ENCODE measurements at regions not wholly inside any gene's neighbourhood (a gene's known extent, or its start where the extent isn't known, plus 50 kb on each side); places are given as distances from the start of the nearest gene placed in this dataset.
"Not testable (repeated sequence)": the region's sequence is repeated elsewhere in the genome, so short reads cannot be mapped to it uniquely, and the experiment has no call there.

DNA sequence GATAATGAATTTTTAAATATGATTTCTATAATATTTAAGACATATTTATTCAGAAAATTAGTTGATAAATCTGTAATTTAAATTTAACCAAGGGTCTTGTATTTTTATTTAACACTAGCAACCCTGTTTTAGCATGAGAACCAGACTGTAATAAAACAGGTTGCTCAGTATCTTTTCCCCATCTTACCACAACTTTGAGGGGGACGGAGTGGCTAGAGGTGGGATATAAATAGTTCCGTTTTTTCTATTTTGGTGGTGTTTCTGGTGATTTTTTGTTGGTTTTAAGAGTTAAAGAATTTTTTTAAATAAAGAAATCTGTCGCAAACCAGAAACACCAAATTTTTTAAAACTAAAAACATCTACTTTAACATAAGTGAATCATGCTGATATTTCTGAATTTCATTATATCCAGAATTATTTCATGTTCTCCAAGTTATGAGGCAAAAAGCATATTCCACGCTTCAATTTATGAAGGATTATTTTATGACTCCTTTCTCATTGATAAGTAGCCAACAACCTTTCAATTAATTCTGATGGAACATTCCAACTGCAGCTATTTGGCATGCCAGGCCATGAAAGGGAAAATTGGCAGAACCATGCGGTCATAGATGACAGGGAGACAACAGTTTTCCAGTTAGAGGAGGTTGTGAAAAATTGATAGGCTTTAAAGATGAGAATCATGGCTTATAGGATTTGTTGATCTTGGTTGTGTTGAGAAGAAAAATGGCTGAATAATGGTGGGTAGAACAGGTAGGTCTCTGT, 151.9 kb upstream of the CARMIL1 start:
- DNase-seq: no peak

DNA sequence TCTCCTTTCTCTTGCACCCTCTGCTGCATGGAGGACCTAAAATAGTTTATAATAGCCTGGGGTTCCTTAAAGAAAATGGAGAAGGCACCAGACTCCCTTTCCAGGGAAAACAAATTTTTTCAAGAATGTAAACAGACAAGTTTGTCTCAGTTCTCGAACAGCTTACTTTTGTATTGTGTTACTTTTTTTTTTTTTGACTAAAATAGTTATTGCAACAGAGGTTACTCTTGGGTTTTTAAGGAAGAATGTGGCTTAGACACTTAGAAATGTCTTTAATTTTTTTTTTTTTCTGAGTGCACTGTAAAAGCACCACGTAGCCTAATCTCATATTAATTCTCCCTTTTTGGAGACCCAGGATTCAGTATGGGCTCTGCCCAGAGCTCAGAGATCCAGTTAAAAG, 148.7 kb upstream of the CARMIL1 start:
- DNase-seq: no peak

DNA sequence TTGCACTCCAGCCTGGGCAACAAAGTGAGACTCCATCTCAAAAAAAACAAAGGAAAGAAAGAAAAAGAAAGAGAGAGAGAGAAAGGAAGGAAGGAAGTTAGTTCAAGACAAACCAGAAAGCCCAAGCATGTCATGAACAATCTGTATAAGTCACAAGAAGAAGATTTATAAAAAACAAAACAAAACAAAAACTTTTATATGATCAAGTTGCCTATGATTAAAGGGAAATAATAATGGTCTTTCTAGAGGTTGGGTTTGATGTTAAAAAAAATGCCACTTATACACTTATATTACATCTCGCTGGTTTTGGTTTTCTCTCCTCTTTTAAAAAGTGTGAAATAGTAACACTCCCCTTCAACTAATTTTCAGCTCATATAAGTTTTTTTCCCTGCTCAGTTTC, 146.2 kb upstream of the CARMIL1 start:
- no peak for DNase-seq

DNA sequence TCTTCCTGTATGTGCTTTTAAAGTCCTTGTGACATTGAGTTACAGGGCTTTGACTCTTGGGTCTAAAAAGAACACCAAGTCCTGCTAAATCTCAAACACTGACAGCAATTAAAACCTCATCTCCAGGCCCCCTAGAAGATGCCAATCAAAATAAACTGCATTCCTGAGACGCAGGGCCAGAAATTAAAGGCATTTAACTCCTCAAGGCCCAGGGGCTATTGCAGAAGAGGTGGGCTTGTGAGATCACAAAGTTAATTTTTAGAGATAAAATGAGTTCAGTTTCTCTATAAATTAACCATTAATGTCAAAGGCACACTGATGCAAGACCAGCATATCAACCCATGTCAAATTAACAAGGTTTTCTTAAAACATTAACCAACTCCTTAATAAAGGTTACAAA, 145.6 kb upstream of the CARMIL1 start:
- no peak for DNase-seq

DNA sequence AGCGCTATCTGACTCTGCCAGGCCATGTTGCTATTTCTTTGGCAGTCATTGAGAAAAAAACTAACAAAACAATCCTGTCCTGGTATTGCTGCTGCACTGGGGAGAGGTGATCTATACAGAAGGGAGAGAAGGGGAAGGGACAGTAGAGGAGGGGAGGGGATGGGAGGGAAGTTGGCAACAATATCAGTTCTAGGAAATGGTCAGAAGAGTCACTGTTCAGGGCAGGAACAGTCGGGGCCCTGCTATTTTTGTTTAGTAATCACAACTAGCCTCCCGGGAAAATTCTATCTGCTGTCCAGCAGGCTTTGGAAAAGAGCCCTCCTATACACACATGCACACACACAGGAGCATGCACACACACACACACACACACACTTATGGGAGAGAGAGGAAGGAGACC, 142.3 kb upstream of the CARMIL1 start:
- no peak for DNase-seq

DNA sequence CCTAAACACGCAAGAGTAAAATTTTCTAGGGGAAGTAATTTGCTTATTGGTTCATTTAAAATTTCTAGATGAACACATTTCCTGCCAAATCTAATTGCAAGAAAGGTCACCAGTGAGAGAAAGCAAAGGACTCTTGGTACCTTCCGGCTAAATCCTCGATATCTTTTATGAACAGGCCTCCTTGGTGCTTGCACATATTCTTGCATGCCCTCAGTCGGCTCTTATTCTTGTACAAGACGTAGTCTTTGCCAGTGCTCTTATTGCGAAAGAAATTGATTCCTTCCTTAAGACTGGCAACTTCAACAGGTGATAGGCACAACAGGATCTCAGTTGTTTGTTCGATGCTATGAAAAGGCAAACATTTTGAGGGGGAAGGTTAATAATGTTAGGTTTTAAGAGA, 141.7 kb upstream of the CARMIL1 start:
- DNase-seq: no peak

DNA sequence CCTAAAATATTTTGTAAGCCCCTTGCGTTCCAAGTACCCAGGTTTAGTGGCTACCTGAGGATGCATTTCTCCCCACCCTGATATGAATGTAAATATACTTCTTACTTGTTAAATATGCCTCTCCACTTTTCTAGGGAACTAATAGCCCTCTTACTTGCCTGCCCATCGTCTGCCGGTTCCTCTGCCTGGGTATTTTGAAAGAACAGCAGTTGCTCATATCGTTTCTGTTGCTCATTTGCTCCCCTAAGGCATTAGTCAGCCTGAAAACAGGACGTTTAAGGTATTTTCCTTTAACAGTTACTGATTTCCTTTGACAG, 141.3 kb upstream of the CARMIL1 start:
- DNase-seq: no peak

DNA sequence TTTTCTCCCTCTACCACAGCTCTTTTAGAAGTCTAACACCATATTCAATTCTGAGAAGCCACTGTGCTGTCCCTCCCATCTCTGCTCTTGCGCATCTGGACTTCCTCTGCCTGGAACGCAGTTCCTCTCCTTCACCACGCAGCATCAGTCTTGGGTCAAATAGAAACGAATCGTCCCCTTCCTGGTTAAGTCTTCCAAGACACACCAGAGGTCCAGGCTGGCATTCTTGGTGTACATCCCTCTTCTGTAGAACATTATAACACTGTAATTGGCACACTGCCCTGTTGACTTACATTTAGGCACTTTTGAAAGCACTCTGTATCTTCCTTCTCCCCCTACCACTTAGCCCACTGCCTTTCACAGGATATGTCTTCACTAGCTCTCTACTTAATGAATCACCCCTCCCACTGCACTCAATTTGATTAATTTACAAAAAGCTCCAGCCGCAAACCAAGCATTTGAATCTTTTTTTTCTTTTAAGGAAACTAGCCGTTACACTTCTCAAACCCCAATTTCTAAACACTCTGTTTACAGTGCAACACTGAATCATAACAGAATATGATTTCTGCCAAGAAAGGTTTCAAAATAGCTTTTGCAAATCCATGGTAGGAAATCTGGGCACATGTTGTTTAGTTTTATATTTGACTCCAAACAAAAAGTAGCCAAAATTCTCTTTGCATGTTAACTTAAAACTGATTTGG, 140.8 kb upstream of the CARMIL1 start:
- no peak for DNase-seq

DNA sequence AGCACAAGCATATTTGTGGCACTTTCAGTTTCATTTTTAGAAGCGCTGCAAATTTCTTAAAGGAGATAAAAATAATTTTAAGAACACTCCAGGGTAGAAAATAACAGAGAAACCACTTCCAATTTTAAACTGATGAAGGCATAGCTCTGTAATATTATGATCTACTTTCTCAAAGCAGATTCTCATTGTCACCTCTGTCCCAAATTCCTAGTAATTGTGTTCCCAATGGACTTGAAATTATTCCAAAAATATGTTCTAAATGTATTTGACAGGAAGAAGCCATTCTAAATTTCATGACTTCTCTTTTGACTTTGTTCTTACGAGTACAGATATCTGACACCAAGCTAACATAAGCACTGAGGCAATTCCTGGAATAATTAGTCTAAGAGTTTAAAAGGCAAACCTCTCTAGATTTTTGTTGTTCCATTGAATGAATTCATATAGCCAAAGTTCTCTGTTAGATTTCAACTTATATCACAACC, 140.2 kb upstream of the CARMIL1 start:
- no peak for DNase-seq

DNA sequence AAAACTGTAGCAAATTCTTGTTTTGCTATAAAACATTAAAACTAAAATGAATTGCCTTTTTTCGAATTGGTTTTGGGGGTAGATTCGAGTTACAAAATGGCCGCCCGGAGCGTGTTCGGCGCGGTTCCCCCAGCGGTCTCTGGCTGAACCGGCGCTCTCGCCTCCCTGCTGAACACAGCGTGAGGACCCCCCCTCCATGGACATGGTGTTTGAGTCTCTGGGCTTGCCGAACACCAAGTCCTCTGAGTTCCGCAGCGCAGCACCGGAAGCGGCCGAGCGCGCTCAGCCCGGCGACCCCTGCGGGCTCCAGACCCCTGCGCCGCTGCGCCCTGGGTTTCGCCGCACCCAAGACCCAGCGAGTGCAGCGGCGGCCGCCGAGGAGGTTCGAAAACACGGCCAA, 139.6 kb upstream of the CARMIL1 start:
- DNase-seq: not testable (repeated sequence)

DNA sequence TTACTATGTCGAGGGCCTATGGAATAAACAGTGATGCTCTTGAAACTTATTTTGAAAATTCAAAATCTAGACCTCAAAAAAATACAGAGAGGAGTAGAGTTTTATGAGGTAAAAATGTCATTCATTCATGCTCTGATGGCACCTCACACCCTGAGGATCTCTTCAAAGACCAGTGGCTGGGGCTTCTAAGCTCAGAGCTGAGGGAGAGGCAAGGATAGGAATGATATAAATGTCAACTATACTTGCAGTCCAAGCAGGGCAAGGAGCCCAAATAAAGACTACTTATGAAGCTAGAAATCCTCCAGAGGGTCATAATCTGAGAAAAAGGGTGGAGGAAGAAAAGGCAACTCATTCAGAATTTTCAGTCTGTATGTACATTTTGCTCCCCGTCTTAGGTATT, 136.7 kb upstream of the CARMIL1 start:
- no peak for DNase-seq

DNA sequence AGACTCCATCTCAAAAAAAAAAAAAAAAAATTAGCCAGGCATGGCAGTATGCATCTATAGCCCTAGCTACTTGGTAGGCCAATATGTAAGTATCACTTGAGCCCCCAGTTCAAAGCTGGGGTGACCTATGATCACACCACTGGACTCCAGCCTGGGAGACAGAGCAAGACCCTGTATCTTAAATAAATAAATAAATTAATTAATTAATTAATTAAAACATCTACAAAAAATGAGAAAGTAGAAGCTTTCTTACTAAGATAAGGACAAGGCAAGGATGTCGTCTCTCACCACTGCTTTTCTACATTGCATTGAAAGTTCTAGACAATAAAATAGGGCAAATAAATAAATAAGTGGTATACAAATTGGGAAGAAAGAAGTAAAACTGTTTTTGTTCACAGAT, 134.3 kb upstream of the CARMIL1 start:
- DNase-seq: no peak

DNA sequence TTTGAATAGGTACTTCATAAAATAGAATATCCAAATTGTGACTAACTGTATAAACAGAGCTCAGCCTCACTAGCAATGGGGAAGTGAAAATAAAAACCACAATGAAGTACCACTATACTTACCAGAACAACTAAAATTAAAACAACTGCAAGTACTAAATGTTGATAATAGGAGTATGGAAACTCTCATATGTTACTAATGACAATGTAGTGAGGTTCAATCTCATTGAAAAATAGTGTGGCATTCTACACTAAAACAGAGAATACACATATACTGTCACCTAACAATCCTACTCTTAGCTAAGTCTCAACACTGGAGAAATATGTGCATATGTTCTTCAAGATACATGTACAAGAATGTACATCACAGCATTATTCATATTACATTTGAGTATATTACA, 132.0 kb upstream of the CARMIL1 start:
- DNase-seq: no peak

DNA sequence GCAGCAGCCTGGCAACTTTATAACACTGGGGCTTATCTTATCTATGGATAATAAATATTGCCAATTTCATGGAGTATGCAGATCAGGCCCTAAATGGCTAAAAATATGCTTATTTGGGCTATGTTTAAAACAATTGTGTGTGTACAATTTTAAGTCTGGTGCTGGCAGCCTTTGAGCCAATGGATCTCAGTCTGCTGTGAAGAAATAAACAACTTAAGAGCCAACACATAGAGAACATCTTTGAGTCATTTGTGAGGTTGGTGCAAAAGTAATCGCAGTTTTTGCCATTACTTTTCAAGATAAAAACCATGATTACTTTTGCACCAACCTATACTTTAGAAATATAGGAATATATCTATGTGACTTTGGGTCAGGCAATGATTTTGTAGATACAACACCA, 129.1 kb upstream of the CARMIL1 start:
- DNase-seq: no peak

DNA sequence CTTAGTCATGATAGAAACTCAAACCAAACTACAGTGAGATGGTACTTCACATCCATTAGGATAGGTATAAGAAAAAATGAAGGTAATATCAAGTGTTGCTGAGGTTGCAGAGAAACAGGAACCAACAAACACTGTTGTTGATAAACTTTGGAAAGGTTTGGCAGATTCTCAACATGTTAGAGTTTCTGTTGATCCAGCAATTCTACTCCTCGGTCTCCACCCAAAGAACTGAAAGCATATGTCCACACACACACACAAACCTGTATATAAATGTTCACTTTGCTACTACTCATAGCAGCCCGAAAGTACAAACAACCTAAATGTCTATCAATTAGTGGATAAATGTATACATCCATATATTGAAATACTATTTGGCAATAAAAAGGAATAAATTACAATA, 128.3 kb upstream of the CARMIL1 start:
- no peak for DNase-seq

DNA sequence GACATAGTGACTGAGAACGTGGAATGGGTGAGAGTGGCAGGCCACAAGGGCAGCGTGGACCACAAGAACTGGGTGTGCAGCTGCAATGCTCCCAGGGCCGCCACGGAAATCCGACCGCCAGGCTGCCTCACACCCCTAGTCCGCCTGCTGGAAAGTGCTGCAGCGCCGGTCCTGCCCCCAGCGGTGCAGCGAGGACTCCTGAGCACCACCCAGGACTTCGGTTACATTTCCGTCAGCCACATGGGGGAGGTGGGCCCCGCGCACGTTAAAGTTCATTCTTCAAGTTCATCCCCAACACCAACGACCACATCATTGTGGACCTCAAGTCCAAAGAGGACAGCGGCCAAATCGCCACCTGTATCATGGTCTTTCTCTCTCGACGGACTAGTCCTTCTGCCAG, 126.1 kb upstream of the CARMIL1 start:
- DNase-seq: no peak

DNA sequence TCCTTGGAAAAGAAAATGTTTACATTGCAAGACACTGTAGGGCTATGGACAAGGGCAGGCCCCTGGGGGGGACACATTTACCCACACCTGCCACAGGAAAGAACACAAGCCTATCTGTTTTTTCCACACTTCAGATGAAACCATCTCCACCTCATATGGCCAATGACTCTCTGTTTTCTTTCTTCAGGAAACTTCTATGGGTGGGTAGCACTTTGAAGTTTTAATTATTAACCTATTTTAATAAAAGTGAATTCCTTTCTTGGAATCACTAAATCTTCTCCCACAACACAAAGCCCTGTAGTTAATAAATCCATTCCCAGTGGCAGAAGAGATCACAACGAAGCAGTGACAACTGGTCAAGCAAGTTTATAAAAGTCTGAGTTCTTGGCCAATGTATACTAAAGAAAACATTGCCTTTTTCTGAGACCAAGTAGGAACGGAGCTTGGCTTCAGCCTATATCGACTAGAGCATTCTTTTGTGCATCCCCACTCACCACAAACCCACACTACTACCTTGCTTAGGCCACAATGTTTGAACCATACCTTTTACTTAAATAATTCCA, 125.1 kb upstream of the CARMIL1 start:
- DNase-seq: no peak

DNA sequence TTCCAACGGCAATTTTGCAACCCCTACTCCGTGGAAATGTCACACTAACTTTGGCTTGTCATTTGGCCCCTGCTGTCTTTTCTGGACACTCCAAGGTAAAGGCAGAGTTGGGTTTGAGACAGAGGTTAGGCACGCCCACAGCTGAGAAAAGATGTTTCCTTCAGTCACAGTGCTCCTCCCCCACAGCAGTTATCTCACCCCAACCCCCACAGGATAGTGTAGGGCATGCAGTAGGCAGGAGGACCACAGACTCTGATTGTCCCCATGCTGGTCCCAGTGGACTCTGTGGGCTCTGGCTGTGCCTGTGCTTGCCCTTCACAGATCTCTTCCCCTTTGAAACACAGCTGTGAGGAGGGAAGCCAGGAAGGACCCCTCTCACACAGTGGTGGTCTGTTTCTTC, 124.0 kb upstream of the CARMIL1 start:
- DNase-seq: no peak

DNA sequence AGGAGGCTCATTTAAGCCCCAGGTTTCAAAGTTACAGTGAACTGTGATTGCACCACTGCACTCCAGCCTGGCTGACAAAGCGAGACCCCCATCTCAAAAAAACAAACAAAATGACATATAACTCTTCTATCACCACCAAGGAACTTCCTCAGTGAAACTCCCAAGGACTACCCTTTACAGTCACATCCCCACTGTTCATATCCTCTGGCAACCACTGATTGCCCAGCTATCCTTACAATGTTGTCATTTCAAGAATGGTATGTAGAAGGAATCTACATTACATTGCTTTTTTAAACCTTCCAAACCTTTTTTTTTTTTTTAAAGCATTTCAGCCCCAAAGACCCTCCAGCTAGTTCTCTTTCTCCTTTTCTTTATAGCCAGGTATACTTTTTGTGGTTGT, 123.1 kb upstream of the CARMIL1 start:
- no peak for DNase-seq

DNA sequence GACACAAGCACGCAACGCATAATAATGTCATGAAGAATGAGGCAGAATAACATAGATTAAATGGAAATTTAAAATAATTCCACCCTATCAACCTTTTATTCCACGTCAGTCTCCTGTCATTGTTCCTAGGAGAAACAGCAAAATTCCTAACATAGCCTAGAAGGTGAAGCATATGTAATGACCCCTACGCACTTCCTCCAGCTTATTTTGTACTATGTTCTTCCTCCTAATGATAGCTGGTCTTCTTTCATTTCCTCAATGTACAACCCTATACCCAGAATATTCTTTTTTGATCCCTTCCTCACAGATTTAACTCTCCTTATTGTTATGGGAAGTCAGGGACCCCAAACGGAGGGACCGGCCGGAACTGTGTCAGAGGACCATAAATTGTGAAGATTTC, 122.0 kb upstream of the CARMIL1 start:
- DNase-seq: no peak

DNA sequence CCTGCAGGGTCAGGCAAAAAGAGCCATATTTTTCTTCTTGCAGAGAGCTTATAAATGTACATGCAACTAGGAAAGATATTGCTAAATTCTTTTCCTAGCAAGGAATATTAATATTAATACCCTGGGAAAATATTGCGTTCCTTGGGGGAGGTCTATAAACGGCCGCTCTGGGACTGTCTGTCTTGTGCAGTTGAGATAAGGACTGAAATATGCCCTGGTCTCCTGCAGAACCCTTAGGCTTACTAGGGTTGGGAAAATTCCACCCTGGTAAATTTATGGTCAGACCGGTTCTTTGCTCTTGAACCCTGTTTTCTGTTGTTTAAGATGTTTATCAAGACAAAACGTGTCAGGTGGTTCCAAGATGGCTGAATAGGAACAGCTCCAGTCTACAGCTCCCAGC, 121.3 kb upstream of the CARMIL1 start:
- DNase-seq: no peak

DNA sequence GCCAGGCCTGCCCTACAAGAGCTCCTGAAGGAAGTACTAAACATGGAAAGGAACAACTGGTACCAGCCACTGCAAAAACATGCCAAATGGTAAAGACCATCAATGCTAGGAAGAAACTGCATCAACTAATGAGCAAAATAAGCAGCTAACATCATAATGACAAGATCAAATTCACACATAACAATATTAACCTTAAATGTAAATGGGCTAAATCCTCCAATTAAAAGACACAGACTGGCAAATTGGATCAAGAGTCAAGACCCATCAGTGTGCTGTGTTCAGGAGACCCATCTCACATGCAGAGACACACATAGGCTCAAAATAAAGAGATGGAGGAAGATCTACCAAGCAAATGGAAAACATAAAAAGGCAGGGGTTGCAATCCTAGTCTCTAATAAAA, 119.0 kb upstream of the CARMIL1 start:
- DNase-seq: not testable (repeated sequence)

DNA sequence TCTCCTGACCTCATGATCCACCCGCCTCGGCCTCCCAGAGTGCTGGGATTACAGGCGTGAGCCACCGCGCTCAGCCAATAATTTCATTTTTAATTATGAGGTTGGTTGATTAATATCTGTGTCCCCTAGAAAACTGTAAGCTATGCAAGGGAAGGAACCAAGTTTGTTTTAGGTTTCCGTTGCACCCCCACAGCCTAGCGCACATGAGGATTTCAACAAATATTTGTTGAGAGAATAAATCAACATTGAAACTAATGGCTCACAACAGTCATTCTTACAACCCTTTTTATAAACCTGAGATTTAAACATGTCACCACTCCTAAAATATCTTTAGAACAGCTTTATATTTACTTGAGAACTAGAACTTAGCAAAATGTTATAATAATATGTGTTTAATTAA, 114.0 kb upstream of the CARMIL1 start:
- DNase-seq: no peak

DNA sequence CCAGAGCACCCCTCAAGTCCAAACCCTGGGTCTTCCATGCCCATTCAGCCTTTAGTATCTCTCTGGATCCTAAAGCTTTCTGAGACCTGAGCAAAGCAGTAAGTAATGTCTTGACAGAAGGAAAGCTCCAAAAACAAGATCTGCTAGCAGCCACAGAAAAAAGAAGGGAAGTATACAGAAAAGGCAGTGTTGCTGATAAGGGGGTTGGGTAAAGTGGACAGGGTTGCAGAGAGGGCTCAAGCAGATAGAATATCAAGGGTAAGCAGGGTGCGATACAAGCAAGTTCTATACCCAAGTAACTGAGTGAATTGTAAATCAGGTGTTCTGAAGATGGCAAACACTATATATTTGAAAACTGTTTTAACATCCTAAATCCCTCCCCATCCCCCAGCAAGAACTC, 113.4 kb upstream of the CARMIL1 start:
- DNase-seq: no peak
